A549 (cell line): ENCODE measurements at regions not wholly inside any gene's neighbourhood (a gene's known extent, or its start where the extent isn't known, plus 50 kb on each side); places are given as distances from the start of the nearest gene placed in this dataset.

Experiments used
- ATAC-seq, 2 experiments: fragments of 200-7000 bp in 1 of 2; fragments of >200 bp in 1 of 2; cut with Nextera tagmentation in 1 of 2; cut with Tn5 transposase in 1 of 2; 3 replicates each; pipeline versions ENCODE4 v1.8.0 to v1.9.1; 2018 to 2020; ENCODE audit warnings: mild to moderate bottlenecking in 1 of 2, moderate library complexity in 1 of 2
- CTCF ChIA-PET: fragments of 300-600 bp; sonication (Branson Sonifier 250); formaldehyde crosslinking; extraction: SDS; loops from one replicate; lab custom pipeline; 2021; ENCODE audit warnings: antibody characterized with exemption, inconsistent platforms; lab: Yijun Ruan, JAX
- POLR2A ChIA-PET: fragments of 350-600 bp; formaldehyde crosslinking; extraction: SDS; loops from one replicate; lab custom pipeline; 2021; ENCODE audit warnings: antibody characterized with exemption, inconsistent platforms; lab: Yijun Ruan, JAX
- DNase-seq, 2 experiments: peaks; one replicate each; pipeline versions ENCODE4 v3.0.0 to v3.0.0-alpha.2; 2011 to 2016; ENCODE audit warnings: low read depth in 1 of 2, low spot score in 1 of 2
- FAIRE-seq: peaks from 2 replicates; lab custom pipeline; 2011; peaks lifted over from hg19 to GRCh38; lab: Jason Lieb, UNC
- H3K27ac ChIP-seq, 2 experiments: fragments of >200 bp; sonication (Bioruptor Twin); formaldehyde crosslinking; 3 replicates each; pipeline ENCODE4 v1.5.1; 2016 to 2017
- H3K4me1 ChIP-seq: fragments of >200 bp; sonication (Bioruptor Twin); formaldehyde crosslinking; 3 replicates; pipeline ENCODE4 v1.6.1; 2016
- H3K4me2 ChIP-seq: fragments of >200 bp; sonication (Bioruptor Twin); formaldehyde crosslinking; 3 replicates; pipeline ENCODE4 v1.6.1; 2016
- H3K4me3 ChIP-seq: fragments of >200 bp; sonication (Bioruptor Twin); formaldehyde crosslinking; 3 replicates; pipeline ENCODE4 v1.5.1; 2016
- H3K9me3 ChIP-seq: fragments of >200 bp; sonication (Bioruptor Twin); formaldehyde crosslinking; 3 replicates; pipeline ENCODE4 v1.6.1; 2016
- ATOH8 ChIP-seq: fragments of 250-450 bp; sonication (Bioruptor Pico); IDR thresholded peaks from 2 replicates; pipeline ENCODE4 v1.5.0; 2020; ENCODE audit warnings: low read depth, mild to moderate bottlenecking, moderate library complexity
- CEBPB ChIP-seq, 2 experiments: fragments of >200 bp in 1 of 2; sonication (Bioruptor Twin) in 1 of 2; formaldehyde crosslinking in 1 of 2; IDR thresholded peaks; 2 replicates each; pipeline ENCODE4 v1.6.1; 2012 to 2016
- CTCF ChIP-seq: fragments of >200 bp; sonication (Bioruptor Twin); formaldehyde crosslinking; IDR thresholded peaks from 3 replicates; pipeline ENCODE4 v1.5.1; 2016
- E2F6 ChIP-seq: IDR thresholded peaks from 2 replicates; pipeline ENCODE4 v1.6.1; 2012; ENCODE audit warnings: low read depth, borderline replicate concordance
- ELK1 ChIP-seq: fragments of 150-350 bp; IDR thresholded peaks from 2 replicates; pipeline ENCODE4 v1.6.1; 2014; ENCODE audit warnings: low read depth, mild to moderate bottlenecking, low read length
- HES2 ChIP-seq: fragments of >200 bp; sonication (Bioruptor Twin); formaldehyde crosslinking; IDR thresholded peaks from 2 replicates; pipeline ENCODE4 v1.6.1; 2016
- HOXA7 ChIP-seq: fragments of 250-450 bp; sonication (Bioruptor Pico); IDR thresholded peaks from 2 replicates; pipeline ENCODE4 v1.5.0; 2020; ENCODE audit warnings: mild to moderate bottlenecking, moderate library complexity
- HOXB13 ChIP-seq: fragments of 250-450 bp; sonication (Bioruptor Pico); IDR thresholded peaks from 2 replicates; pipeline ENCODE4 v1.5.0; 2020; ENCODE audit warnings: low read depth, mild to moderate bottlenecking, moderate library complexity
- JUN ChIP-seq, 2 experiments: fragments of >200 bp; sonication (Bioruptor Twin); formaldehyde crosslinking; IDR thresholded peaks; 2 replicates in 1 of 2; 3 replicates in 1 of 2; pipeline ENCODE4 v1.6.1; 2016 to 2017
- KDM1A ChIP-seq: fragments of 200-600 bp; sonication (generic); IDR thresholded peaks from 2 replicates; pipeline ENCODE4 v1.6.1; 2016; ENCODE audit warnings: low read depth, mild to moderate bottlenecking
- MAX ChIP-seq: IDR thresholded peaks from 2 replicates; pipeline ENCODE4 v1.6.1; 2012
- NFE2L2 ChIP-seq: fragments of 150-350 bp; conservative IDR thresholded peaks from 2 replicates; pipeline ENCODE4 v1.6.1; 2014; ENCODE audit warnings: low read length
- NPAS2 ChIP-seq: fragments of 250-450 bp; sonication (Bioruptor Pico); IDR thresholded peaks from 2 replicates; pipeline ENCODE4 v1.8.0; 2022; ENCODE audit warnings: mild to moderate bottlenecking, moderate library complexity, borderline replicate concordance
- POLR2AphosphoS2 ChIP-seq: conservative IDR thresholded peaks from 2 replicates; pipeline ENCODE4 v1.6.1; 2012; ENCODE audit warnings: low read length, improper control_type of control experiment, inconsistent platforms
- RARB ChIP-seq: fragments of 250-450 bp; sonication (Bioruptor Pico); IDR thresholded peaks from 2 replicates; pipeline ENCODE4 v1.8.0; 2021; ENCODE audit warnings: mild to moderate bottlenecking, moderate library complexity
- RFX5 ChIP-seq: fragments of 450-650 bp; IDR thresholded peaks from 2 replicates; pipeline ENCODE4 v1.7.1; 2014; ENCODE audit warnings: antibody characterized with exemption, mild to moderate bottlenecking, moderate library complexity
- SMC3 ChIP-seq: fragments of >200 bp; sonication (Bioruptor Twin); formaldehyde crosslinking; IDR thresholded peaks from 3 replicates; pipeline ENCODE4 v1.6.1; 2018; ENCODE audit warnings: inconsistent platforms
- SREBF2 ChIP-seq: fragments of 450-650 bp; IDR thresholded peaks from 2 replicates; pipeline ENCODE4 v1.6.1; 2014; ENCODE audit warnings: mild to moderate bottlenecking, moderate library complexity
- ZFP36 ChIP-seq: fragments of 450-650 bp; IDR thresholded peaks from 2 replicates; pipeline ENCODE4 v1.6.1; 2014; ENCODE audit warnings: borderline replicate concordance; ENCODE audit not compliant: partially characterized antibody
- ZNF302 ChIP-seq: fragments of 250-450 bp; sonication (Bioruptor Pico); IDR thresholded peaks from 2 replicates; pipeline ENCODE4 v1.9.0; 2021; ENCODE audit warnings: inconsistent platforms, mild to moderate bottlenecking, moderate library complexity
- ZSCAN20 ChIP-seq: fragments of 250-450 bp; sonication (Bioruptor Pico); IDR thresholded peaks from 2 replicates; pipeline ENCODE4 v1.8.0; 2022; ENCODE audit warnings: mild to moderate bottlenecking, moderate library complexity
- WGBS: methylation state at CpG from one replicate; pipeline ENCODE4 v1.1.6; 2017; ENCODE audit errors: missing lambda C conversion rate; 5-methylcytosine and 5-hydroxymethylcytosine counted together

- Histone ChIP-seq H3K4me3 (no peak overlapping the region), H3K27ac (no peak overlapping the region), H3K4me2 (no peak overlapping the region), H3K9me3 (no peaks in the 10 kb centered on the region), H3K4me1 (no peaks in the 10 kb centered on the region)
- ATAC-seq (no peak), DNase-seq (no peak), FAIRE-seq (no peak)
- CTCF ChIA-PET, result interaction anchor here (1.3 to 2.3 kb wide), 3 partner anchors 10 to 134 kb away, joined by 4 to 9 read pairs (median 6); no protein-coding TSS in a partner anchor
- 73% methylated on average over 7 of the region's 7 CpGs for WGBS
- no peak for TF ChIP-seq HOXB13
- no peak for TF ChIP-seq RFX5
- no peak for TF ChIP-seq E2F6
- TF ChIP-seq NFE2L2, result no peak
- TF ChIP-seq HOXA7 (CRISPR knock-in tag), result no peak
- TF ChIP-seq SMC3, result no peak
- no peak for TF ChIP-seq ZSCAN20 (CRISPR knock-in tag)
- TF ChIP-seq ATOH8, result no peak
- TF ChIP-seq POLR2AphosphoS2, result no peak
- no peak for TF ChIP-seq RARB
- no peak for TF ChIP-seq MAX
- TF ChIP-seq HES2, result no peak
- no peak for TF ChIP-seq CTCF
- TF ChIP-seq SREBF2, result no peak
- TF ChIP-seq JUN (IDR thresholded peaks at IDR 0.05), result no peak
- TF ChIP-seq ZFP36, result no peak
- no peak for TF ChIP-seq CEBPB (IDR thresholded peaks at IDR 0.05)
- no peak for TF ChIP-seq KDM1A
- no peak for TF ChIP-seq NPAS2 (CRISPR knock-in tag)
- POLR2A ChIA-PET, result no interaction called here
These were observed 146.4 kb downstream of the C11orf91 start for GRCh38 chr11:33554219-33554618.

GRCh38 chr11:33553486-33553885, 147.1 kb downstream of the C11orf91 start:
- DNase-seq (no peak), ATAC-seq (no peak), FAIRE-seq (no peak)
- Histone ChIP-seq H3K9me3 (no peaks in the 10 kb centered on the region), H3K4me1 (no peaks in the 10 kb centered on the region), H3K4me2 (no peak overlapping the region), H3K27ac (no peak overlapping the region), H3K4me3 (no peak overlapping the region)
- ChIA-PET POLR2A (no interaction called here), CTCF (interaction anchor here (1.2 to 2.3 kb wide), 3 partner anchors 9 to 134 kb away, joined by 3 to 9 read pairs (median 4); no protein-coding TSS in a partner anchor)
- TF ChIP-seq ZNF302 (CRISPR knock-in tag) (no peak), ELK1 (no peak), JUN (IDR thresholded peaks at IDR 0.05) (no peak)
- WGBS, result 97% methylated on average over 1 of the region's 1 CpG
